K562 (cell line): ENCODE measurements at regions not wholly inside any gene's neighbourhood (a gene's known extent, or its start where the extent isn't known, plus 50 kb on each side); places are given as distances from the start of the nearest gene placed in this dataset.

Experiments
- ATAC-seq: fragments of 200-7000 bp; cut with Tn5 transposase; 3 replicates; pipeline ENCODE4 v1.9.1; 2020; ENCODE audit warnings: moderate library complexity
- BruUV-seq: library from RNA; stranded (reverse); fragments of 400-500 nt; replicated peaks from 2 replicates; lab custom pipeline; 2021; lab: Mats Ljungman, UMichigan
- CTCF ChIA-PET: fragments of 300-600 bp; formaldehyde crosslinking; extraction: SDS; loops from one replicate; lab custom pipeline; 2021; ENCODE audit warnings: low intra/inter-chr PET ratio; lab: Yijun Ruan, JAX
- POLR2A ChIA-PET: fragments of 300-600, 350-650 bp; sonication (Branson Sonifier 250); formaldehyde crosslinking; extraction: SDS; loops from one replicate; lab custom pipeline; 2021; ENCODE audit warnings: antibody characterized with exemption, inconsistent platforms; lab: Yijun Ruan, JAX
- DNase-seq, 4 experiments: peaks; one replicate each; pipeline versions ENCODE4 v3.0.0 to v3.0.0-alpha.2; 2011 to 2018; ENCODE audit warnings: low spot score in 3 of 4, mixed read lengths in 3 of 4; ENCODE audit errors: extremely low read depth in 1 of 4
- FAIRE-seq: peaks from 2 replicates; lab custom pipeline; 2011; peaks lifted over from hg19 to GRCh38; lab: Jason Lieb, UNC
- H2AFZ ChIP-seq: 2 replicates; pipeline ENCODE4 v1.6.0; 2011; ENCODE audit warnings: low read depth, low read length, control low read depth, inconsistent platforms
- H3K27ac ChIP-seq: fragments of 200-600 bp; 3 replicates; pipeline ENCODE4 v1.8.0; 2011; ENCODE audit warnings: low read depth, mild to moderate bottlenecking, control low read depth, inconsistent platforms, low read length, moderate library complexity, mixed read lengths; ENCODE audit errors: extremely low read depth
- H3K27me3 ChIP-seq, 2 experiments: fragments of 300-600 bp in 1 of 2; 2 replicates in 1 of 2; 3 replicates in 1 of 2; pipeline versions ENCODE4 v1.6.0 to v1.8.0; 2011; ENCODE audit warnings: inconsistent platforms in 2 of 2, low read length in 2 of 2, mild to moderate bottlenecking in 1 of 2, mixed read lengths in 1 of 2, moderate library complexity in 1 of 2; ENCODE audit not compliant: control insufficient read depth in 2 of 2, insufficient read depth in 2 of 2
- H3K36me3 ChIP-seq: fragments of 300-600 bp; 3 replicates; pipeline ENCODE4 v1.8.0; 2011; ENCODE audit warnings: mild to moderate bottlenecking, low read length, inconsistent platforms; ENCODE audit not compliant: control insufficient read depth, insufficient read depth
- H3K4me1 ChIP-seq, 2 experiments: fragments of 200-600 bp in 1 of 2; replicated peaks in 1 of 2; 2 replicates in 1 of 2; 3 replicates in 1 of 2; pipeline versions ENCODE4 v1.5.1 to v1.8.0; 2011; ENCODE audit warnings: inconsistent platforms in 2 of 2, low read length in 2 of 2, mild to moderate bottlenecking in 1 of 2, mixed read lengths in 1 of 2, moderate library complexity in 1 of 2; ENCODE audit not compliant: control insufficient read depth in 2 of 2, insufficient read depth in 2 of 2
- H3K4me2 ChIP-seq: 2 replicates; pipeline ENCODE4 v1.6.1; 2011; ENCODE audit warnings: low read length, control low read depth, inconsistent platforms, mixed read lengths; ENCODE audit not compliant: insufficient read depth
- H3K4me3 ChIP-seq: fragments of 200-600 bp; sonication (generic), shearing (Covaris generic); 2 replicates; pipeline ENCODE4 v1.5.1; 2016; ENCODE audit warnings: control low read depth, inconsistent platforms
- H3K79me2 ChIP-seq: fragments of 200-600 bp; 3 replicates; pipeline ENCODE4 v1.8.0; 2011; ENCODE audit warnings: low read length, inconsistent platforms; ENCODE audit not compliant: control insufficient read depth, insufficient read depth
- H3K9ac ChIP-seq, 2 experiments: 2 replicates each; pipeline versions ENCODE4 v1.6.0 to v1.6.1; 2011; ENCODE audit warnings: low read depth in 2 of 2, low read length in 2 of 2, control low read depth in 1 of 2, inconsistent platforms in 1 of 2, mild to moderate bottlenecking in 1 of 2, mixed read lengths in 1 of 2; ENCODE audit not compliant: insufficient read depth in 1 of 2
- H3K9me1 ChIP-seq: one replicate; pipeline ENCODE4 v1.6.0; 2011; ENCODE audit warnings: inconsistent platforms, mild to moderate bottlenecking, low read length, moderate library complexity; ENCODE audit not compliant: control insufficient read depth, insufficient read depth
- H3K9me3 ChIP-seq: replicated peaks from 2 replicates; pipeline ENCODE4 v1.5.1; 2011; ENCODE audit warnings: low read depth, low read length, inconsistent platforms; ENCODE audit not compliant: control insufficient read depth, insufficient read depth
- H4K20me1 ChIP-seq: replicated peaks from 2 replicates; pipeline ENCODE4 v1.6.1; 2011; ENCODE audit warnings: low read length, inconsistent platforms, mixed read lengths; ENCODE audit not compliant: control insufficient read depth, insufficient read depth
- CBX3 ChIP-seq, 2 experiments: IDR thresholded peaks; 1 replicate in 1 of 2; 2 replicates in 1 of 2; pipeline ENCODE4 v1.6.1; 2012; ENCODE audit warnings: inconsistent platforms in 2 of 2, low read length in 2 of 2, borderline replicate concordance in 1 of 2, control low read depth in 1 of 2
- CREB1 ChIP-seq, 2 experiments: sonication (generic) in 1 of 2; formaldehyde crosslinking in 1 of 2; IDR thresholded peaks; 2 replicates each; pipeline versions ENCODE4 v1.6.1 to v1.8.0; 2012 to 2022; ENCODE audit warnings: inconsistent platforms in 1 of 2, mild to moderate bottlenecking in 1 of 2, missing genetic modification reagents in 1 of 2, moderate library complexity in 1 of 2
- CTBP1 ChIP-seq: fragments of 450-650 bp; IDR thresholded peaks from 2 replicates; pipeline ENCODE4 v1.6.1; 2016; ENCODE audit warnings: borderline replicate concordance
- HNRNPL ChIP-seq: fragments of 200-400 bp; formaldehyde crosslinking; IDR thresholded peaks from 2 replicates; pipeline ENCODE4 v1.6.1; 2017; ENCODE audit warnings: low read depth, mild to moderate bottlenecking, low read length
- KDM4B ChIP-seq, 2 experiments: fragments of 450-650 bp in 1 of 2; sonication (generic) in 1 of 2; IDR thresholded peaks; 2 replicates each; pipeline ENCODE4 v1.6.1; 2016 to 2017; ENCODE audit warnings: borderline replicate concordance in 2 of 2, antibody characterized with exemption in 1 of 2, low read depth in 1 of 2, mild to moderate bottlenecking in 1 of 2
- NR1H2 ChIP-seq: sonication (generic); formaldehyde crosslinking; IDR thresholded peaks from 2 replicates; pipeline ENCODE4 v1.4.0; 2020; ENCODE audit warnings: mild to moderate bottlenecking, missing genetic modification reagents
- PRMT5 ChIP-seq: sonication (generic); formaldehyde crosslinking; IDR thresholded peaks from 2 replicates; pipeline ENCODE4 v1.5.0; 2020; ENCODE audit warnings: missing genetic modification reagents
- RUNX1 ChIP-seq: sonication (generic); IDR thresholded peaks from 2 replicates; pipeline ENCODE4 v1.6.1; 2016; ENCODE audit warnings: antibody characterized with exemption, low read depth
- SRSF1 ChIP-seq: fragments of 200-400 bp; formaldehyde crosslinking; IDR thresholded peaks from 2 replicates; pipeline ENCODE4 v1.6.1; 2017; ENCODE audit warnings: mild to moderate bottlenecking, low read depth, low read length, moderate library complexity
- SRSF7 ChIP-seq: fragments of 200-400 bp; formaldehyde crosslinking; optimal IDR thresholded peaks from 2 replicates; pipeline ENCODE3; 2017; ENCODE audit warnings: mild to moderate bottlenecking, low read depth, low read length
- TBP ChIP-seq: optimal IDR thresholded peaks from 2 replicates; pipeline ENCODE3; 2011; ENCODE audit warnings: low read depth, low read length, improper control_type of control experiment
- ZNF184 ChIP-seq: sonication (generic); formaldehyde crosslinking; IDR thresholded peaks from 2 replicates; pipeline ENCODE4 v1.5.0; 2020; ENCODE audit warnings: missing genetic modification reagents
- ZNF212 ChIP-seq: fragments of 450-650 bp; formaldehyde crosslinking; IDR thresholded peaks from 2 replicates; pipeline ENCODE4 v1.4.0; 2020; ENCODE audit warnings: mild to moderate bottlenecking
- in situ Hi-C: fragments of 300-500 bp; cut with MboI; formaldehyde crosslinking; loops from 4 replicates; pipeline ENCODE4 v1.15.0; 2018; ENCODE audit warnings: inconsistent platforms, mixed read lengths
- intact Hi-C: fragments of 100-400 bp; cut with micrococcal nuclease; formaldehyde crosslinking; loops from 2 replicates; pipeline ENCODE4 v1.14.2; 2022
- TF ChIP-seq, protein P1 (sequence below): fragments of 250-450 bp; sonication (Bioruptor Pico); IDR thresholded peaks from 2 replicates; pipeline ENCODE4 v1.5.0; 2021; ENCODE audit warnings: mild to moderate bottlenecking, moderate library complexity
- TF ChIP-seq, protein P2 (sequence below): fragments of 250-450 bp; sonication (Bioruptor Pico); IDR thresholded peaks from 2 replicates; pipeline ENCODE4 v1.5.0; 2021
- TF ChIP-seq, protein P3 (sequence below): sonication (generic); formaldehyde crosslinking; IDR thresholded peaks from 2 replicates; pipeline ENCODE4 v1.8.0; 2022; ENCODE audit warnings: missing genetic modification reagents, mild to moderate bottlenecking, borderline replicate concordance
- TF ChIP-seq, protein P4 (sequence below): IDR thresholded peaks from 2 replicates; pipeline ENCODE4 v1.6.1; 2011; ENCODE audit not compliant: insufficient read length; ENCODE audit errors: extremely low read depth

- Histone ChIP-seq H3K27me3 (no peaks in the 10 kb centered on the region), H3K79me2 (no peaks in the 10 kb centered on the region), H3K4me2 (no peak overlapping the region), H3K4me3 (no peak overlapping the region), H3K9me3 (no peaks in the 10 kb centered on the region), H3K27ac (no peak overlapping the region), H3K9ac (no peak overlapping the region), H3K4me1 (no peaks in the 10 kb centered on the region), H3K9me1 (no peaks in the 10 kb centered on the region), H2AFZ (no peak overlapping the region), H3K36me3 (no peaks in the 10 kb centered on the region), H4K20me1 (no peaks in the 10 kb centered on the region)
- ChIA-PET CTCF (no interaction called here), POLR2A (no interaction called here)
- no peak for ATAC-seq
- intact Hi-C loops (no loop called here), in situ Hi-C loops (no loop called here)
- no TSS peak for BruUV-seq
- DNase-seq: no peak
- no peak for FAIRE-seq
- TF ChIP-seq TBP (no peak), ZNF184 (no peak), NR1H2 (CRISPR knock-in tag) (no peak), SRSF1 (no peak), RUNX1 (no peak), CREB1 (IDR thresholded peaks at IDR 0.05) (no peak), CREB1 (CRISPR knock-in tag; IDR thresholded peaks at IDR 0.05) (no peak), SRSF7 (no peak), ZNF212 (CRISPR knock-in tag) (no peak), CTBP1 (no peak), PRMT5 (CRISPR knock-in tag) (no peak), HNRNPL (no peak), KDM4B (IDR thresholded peaks at IDR 0.05; ENCODE audit: borderline replicate concordance in 2 of 2, low read depth in 1 of 2) (no peak), CBX3 (IDR thresholded peaks at IDR 0.05; ENCODE audit: borderline replicate concordance in 1 of 2, low read length in 2 of 2) (no peak)
- TF ChIP-seq, protein P1, sequence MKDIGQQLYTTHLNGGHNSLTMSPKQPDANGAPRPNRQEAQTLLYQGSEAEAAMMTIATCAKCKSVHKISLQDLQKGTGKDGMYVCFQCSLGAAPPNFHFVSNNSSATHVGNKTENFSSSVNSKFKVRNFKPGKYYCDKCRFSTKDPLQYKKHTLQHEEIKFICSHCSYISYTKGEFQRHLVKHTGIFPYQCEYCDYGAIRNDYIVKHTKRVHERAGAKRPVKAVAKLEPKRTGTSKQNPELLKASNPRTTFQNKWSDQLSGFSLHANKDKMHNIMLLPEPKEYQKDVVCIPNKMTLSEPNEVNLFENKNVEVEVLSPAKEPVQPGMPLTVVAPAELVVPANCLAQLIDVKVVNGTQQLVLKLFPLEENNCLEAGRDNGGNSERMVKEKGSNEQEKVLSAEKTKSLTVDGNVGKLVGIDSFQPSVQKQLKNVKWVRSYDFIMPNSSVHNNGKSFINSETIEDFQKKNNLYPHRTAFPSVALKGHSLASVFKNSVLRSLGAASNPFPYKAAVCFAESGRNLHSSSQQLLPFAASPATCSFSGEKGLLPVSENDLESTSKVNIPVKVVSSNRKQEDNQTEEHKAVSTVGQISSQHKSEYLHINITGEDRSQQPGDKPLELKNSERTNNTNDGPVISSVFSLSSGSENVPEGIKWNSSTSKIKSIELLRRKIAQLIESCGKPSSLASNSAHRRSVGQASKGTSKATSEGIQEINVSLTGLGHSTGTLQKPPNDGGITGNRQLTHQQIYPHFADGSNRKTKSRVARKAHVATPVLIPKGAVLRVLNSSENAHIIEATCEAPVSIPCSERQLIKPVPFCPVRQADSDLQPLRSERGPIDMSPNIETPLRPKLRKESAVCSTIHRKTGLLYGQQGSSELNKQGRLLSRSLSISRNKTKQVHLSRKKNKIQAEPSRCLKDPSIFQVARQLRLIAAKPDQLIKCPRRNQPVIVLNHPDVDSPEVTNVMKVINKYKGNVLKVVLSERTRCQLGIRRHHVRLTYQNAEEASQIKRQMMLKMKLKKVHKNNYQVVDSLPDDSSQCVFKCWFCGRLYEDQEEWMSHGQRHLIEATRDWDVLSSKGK: no peak
- TF ChIP-seq, protein P2, sequence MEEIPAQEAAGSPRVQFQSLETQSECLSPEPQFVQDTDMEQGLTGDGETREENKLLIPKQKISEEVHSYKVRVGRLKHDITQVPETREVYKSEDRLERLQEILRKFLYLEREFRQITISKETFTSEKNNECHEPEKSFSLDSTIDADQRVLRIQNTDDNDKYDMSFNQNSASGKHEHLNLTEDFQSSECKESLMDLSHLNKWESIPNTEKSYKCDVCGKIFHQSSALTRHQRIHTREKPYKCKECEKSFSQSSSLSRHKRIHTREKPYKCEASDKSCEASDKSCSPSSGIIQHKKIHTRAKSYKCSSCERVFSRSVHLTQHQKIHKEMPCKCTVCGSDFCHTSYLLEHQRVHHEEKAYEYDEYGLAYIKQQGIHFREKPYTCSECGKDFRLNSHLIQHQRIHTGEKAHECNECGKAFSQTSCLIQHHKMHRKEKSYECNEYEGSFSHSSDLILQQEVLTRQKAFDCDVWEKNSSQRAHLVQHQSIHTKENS: no peak
- TF ChIP-seq, protein P3, sequence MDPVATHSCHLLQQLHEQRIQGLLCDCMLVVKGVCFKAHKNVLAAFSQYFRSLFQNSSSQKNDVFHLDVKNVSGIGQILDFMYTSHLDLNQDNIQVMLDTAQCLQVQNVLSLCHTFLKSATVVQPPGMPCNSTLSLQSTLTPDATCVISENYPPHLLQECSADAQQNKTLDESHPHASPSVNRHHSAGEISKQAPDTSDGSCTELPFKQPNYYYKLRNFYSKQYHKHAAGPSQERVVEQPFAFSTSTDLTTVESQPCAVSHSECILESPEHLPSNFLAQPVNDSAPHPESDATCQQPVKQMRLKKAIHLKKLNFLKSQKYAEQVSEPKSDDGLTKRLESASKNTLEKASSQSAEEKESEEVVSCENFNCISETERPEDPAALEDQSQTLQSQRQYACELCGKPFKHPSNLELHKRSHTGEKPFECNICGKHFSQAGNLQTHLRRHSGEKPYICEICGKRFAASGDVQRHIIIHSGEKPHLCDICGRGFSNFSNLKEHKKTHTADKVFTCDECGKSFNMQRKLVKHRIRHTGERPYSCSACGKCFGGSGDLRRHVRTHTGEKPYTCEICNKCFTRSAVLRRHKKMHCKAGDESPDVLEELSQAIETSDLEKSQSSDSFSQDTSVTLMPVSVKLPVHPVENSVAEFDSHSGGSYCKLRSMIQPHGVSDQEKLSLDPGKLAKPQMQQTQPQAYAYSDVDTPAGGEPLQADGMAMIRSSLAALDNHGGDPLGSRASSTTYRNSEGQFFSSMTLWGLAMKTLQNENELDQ (CRISPR knock-in tag): no peak
- TF ChIP-seq, protein P4, sequence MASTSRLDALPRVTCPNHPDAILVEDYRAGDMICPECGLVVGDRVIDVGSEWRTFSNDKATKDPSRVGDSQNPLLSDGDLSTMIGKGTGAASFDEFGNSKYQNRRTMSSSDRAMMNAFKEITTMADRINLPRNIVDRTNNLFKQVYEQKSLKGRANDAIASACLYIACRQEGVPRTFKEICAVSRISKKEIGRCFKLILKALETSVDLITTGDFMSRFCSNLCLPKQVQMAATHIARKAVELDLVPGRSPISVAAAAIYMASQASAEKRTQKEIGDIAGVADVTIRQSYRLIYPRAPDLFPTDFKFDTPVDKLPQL: no peak
Observed at GRCh38 chr4:159582685-159583084, 479.8 kb downstream of the RAPGEF2 start.
